Omental fat pad (tissue), 3 donors: ENCODE measurements at regions not wholly inside any gene's neighbourhood (a gene's known extent, or its start where the extent isn't known, plus 50 kb on each side); places are given as distances from the start of the nearest gene placed in this dataset.

Experiments
- ATAC-seq: fragments of 150-250 bp; one replicate; pipeline ENCODE4 v1.9.1; 2016; ENCODE audit warnings: mild to moderate bottlenecking, moderate library complexity; ENCODE audit not compliant: low FRiP score
- DNase-seq: peaks from one replicate; pipeline ENCODE4 v3.0.0-alpha.2; 2019; ENCODE audit warnings: low spot score
- TF ChIP-seq, protein P1 (sequence below), 3 donors: fragments of 450-650 bp; IDR thresholded peaks; one replicate each; pipeline ENCODE4 v1.5.1; 2016 to 2017; ENCODE audit warnings: antibody characterized with exemption in 3 of 3, mild to moderate bottlenecking in 3 of 3, moderate library complexity in 2 of 3

DNA sequence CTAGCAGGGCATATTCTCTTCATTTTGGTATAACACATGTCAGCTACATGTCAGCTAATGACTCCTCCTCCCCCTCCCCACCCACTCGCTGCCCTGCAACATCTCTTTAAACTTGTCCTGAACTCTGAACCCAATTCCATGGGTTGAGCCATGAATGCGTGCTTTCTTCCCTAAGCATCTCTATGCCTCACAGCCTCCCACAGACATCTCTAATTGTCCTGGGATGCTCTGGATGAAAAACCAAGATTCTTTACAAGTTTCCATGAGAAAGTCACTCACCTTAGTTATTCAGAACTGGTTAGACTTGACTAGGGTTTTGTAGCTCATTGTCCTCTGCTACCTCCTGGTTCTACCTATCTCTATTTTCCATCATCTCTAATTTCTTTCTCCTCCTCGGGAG lies 629.1 kb downstream of the TBL1XR1 start:
- DNase-seq (no peak), ATAC-seq (no peak)
- TF ChIP-seq, protein P1, sequence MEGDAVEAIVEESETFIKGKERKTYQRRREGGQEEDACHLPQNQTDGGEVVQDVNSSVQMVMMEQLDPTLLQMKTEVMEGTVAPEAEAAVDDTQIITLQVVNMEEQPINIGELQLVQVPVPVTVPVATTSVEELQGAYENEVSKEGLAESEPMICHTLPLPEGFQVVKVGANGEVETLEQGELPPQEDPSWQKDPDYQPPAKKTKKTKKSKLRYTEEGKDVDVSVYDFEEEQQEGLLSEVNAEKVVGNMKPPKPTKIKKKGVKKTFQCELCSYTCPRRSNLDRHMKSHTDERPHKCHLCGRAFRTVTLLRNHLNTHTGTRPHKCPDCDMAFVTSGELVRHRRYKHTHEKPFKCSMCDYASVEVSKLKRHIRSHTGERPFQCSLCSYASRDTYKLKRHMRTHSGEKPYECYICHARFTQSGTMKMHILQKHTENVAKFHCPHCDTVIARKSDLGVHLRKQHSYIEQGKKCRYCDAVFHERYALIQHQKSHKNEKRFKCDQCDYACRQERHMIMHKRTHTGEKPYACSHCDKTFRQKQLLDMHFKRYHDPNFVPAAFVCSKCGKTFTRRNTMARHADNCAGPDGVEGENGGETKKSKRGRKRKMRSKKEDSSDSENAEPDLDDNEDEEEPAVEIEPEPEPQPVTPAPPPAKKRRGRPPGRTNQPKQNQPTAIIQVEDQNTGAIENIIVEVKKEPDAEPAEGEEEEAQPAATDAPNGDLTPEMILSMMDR (IDR thresholded peaks at IDR 0.05) = no peak

DNA sequence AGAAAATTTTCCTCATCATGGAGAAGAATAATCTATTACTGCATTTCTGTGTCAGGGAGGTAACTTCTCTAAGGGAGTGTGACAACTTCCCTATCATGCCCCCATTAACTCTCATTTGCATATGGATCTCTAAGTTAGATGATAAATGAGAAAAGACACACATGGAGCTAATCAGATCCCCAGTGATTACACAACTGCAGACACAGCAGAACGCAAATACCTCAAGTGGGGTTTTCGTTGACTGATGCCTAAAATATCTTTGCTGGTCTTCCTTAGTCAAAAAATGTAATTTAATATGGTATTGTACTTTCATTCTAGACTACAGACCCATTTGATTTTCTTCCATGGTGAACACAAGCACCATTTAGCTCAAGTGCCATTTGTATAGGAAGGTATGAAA lies 630.5 kb downstream of the TBL1XR1 start:
- TF ChIP-seq, protein P1 (IDR thresholded peaks at IDR 0.05) = no peak
- DNase-seq (no peak), ATAC-seq (no peak)

DNA sequence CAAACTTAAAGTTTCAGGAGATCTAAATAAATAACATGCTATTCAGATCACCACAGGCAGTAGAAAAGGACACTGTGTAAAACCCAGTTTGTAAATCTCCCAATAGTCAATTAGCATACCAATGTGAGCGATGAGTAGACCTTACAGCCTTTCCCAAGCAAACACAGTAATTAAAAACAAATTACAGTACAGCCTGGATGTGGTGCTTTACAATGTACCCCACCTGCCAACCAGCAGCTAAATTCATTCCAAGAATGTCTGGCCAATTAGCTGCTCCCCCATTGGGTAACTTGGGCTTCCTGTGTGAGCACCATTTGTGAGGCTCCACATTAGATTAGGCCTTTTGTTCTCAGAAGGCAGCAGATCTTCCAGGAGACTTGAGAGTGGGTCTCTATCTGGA lies 635.0 kb downstream of the TBL1XR1 start:
- no peak for DNase-seq
- no peak for ATAC-seq
- TF ChIP-seq, protein P1 (IDR thresholded peaks at IDR 0.05) = no peak

DNA sequence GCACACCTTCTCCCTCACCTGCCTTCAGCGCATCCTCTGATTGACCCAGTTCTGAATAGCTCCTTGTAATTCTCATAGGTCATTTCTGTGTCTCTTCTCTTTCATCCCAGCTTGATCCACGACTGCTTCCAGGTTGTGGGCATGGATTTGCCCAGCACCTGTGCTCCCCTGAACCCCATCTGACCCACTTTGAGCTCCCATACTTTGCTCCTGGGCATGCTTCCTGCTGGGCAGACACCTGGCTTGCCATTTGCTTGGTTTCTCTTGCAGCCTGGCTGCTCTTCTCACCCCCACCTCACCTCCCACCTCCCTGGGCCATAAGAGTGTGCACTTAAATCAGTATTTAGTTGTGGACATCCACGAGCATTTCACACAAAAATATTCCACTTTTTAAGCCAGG lies 635.5 kb downstream of the TBL1XR1 start:
- TF ChIP-seq, protein P1 (IDR thresholded peaks at IDR 0.05) = no peak
- DNase-seq (no peak), ATAC-seq (no peak)

DNA sequence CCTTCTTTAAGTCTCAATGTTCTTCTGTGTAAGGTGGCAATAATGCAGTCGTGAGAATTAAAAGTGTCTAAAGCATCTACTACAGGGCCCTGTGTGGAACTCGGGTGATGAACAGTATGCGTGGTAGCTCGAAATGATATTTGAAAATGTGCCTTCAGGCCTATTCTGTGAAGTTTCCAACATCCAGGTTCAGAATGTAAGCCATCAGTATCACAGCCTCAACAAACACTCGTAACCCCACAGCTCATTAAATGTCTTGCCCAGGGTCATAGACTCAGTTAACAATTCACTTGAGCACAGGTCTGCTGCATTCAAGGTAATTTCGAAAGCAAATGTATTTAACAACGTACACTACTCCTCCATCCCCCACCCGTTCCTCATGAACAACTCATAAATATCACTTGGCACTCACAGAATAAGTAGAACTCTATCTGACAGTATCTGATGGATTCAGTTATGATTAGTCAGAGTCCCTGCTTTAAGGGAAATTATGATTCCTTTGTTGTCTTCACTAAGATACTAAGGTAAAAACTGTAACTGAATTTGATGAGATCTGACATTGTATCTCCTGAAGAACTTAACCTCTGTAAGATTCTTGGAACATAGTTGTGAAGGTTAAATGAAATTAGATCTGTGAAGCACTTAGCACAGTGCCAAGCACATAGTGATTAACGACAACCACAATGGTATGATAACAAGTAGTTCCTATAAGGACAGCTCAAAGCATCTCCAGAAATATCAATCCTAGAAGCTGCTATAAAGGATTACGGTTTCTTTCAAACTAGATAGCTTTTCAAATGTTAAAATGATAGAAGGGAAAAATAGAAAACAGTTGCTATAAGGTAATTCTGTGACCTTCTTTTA lies 642.3 kb downstream of the TBL1XR1 start:
- no peak for DNase-seq
- TF ChIP-seq, protein P1 (IDR thresholded peaks at IDR 0.05) = no peak
- no peak for ATAC-seq

DNA sequence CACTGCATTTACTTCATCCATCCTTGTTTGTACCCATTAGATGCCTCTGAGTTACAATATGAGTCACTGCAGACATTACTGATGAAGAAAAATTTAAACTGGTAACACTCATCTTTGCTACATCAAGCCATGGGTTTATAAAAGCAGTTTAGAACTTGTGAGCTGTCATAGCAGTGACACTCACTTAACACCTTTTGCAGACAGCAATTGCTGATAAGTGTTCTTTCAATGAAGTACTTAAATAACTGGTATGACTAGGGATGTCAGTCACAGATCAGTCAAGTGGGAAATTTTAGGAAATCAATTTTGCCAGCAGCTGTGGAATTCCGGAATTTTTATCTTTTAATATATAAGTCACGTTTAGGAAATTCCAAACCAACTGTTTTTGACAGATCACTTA lies 643.0 kb downstream of the TBL1XR1 start:
- TF ChIP-seq, protein P1 (IDR thresholded peaks at IDR 0.05) = no peak
- DNase-seq (no peak), ATAC-seq (no peak)

DNA sequence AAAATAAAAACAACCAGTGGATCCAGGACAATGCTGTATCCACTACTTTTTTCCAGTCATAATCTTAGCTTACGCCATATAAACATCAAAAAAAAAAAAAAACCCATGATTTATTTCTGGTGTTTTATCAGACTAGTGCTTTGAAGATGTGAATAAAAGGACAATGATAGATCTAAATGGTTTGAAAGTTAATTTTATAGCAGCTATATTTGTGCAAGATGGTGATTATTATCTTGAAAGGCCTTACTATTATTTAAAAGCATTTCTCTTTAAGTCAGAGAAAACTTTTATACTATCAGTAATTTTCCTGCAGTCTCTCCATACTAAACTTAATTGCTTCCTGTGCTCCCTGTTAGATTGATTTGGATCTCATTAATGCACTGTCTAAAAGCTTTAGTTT lies 670.3 kb downstream of the TBL1XR1 start:
- no peak for DNase-seq
- TF ChIP-seq, protein P1 (IDR thresholded peaks at IDR 0.05) = no peak

More for the DNA sequence above, 670.3 kb downstream of the TBL1XR1 start:
- no peak for ATAC-seq
